ENCODE measurements at regions not wholly inside any gene's neighbourhood (a gene's known extent, or its start where the extent isn't known, plus 50 kb on each side); places are given as distances from the start of the nearest gene placed in this dataset.

DNA sequence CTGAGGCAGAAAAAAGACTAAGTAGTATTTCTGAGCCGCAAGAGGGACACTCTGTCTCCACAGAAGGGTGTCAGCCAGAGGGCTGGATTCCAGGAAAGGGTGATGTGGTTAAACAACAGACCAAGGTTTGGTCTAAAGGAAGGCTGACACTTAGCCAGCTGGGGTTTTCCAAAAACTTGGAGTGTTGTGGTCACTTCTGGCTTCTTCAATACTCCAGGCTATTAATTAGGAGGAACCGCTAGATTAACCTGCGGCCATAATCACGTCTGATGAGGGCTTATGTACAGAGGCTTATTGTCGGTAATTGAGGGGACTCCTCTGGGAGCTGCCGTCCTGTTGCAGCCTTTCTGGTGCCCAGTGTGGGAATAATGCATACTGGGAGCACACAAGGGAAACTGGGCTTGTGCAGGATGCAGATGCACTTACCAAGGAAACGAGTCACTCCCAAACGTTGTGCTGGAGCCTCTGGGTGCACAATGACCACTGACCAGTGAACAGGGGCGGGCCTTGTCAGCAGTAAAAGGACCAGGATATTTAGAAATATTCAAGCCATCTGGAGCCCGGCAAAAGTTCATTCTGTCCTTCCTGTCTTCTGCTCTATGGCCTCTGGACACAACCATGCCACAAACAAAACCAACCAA is 70.2 kb upstream of the TUT7 start:
- Histone ChIP-seq H3K27me3 (no peaks in the 10 kb centered on the region), H3K36me3 (no peaks in the 10 kb centered on the region), H3K27ac (no peak overlapping the region), H3K9me3 (no peaks in the 10 kb centered on the region), H3K4me3 (no peak overlapping the region), H3K4me1 (no peaks in the 10 kb centered on the region)
- WGBS, 2 donors: 66 to 69% methylated on average over 9 to 10 of the region's 10 CpGs
- ATAC-seq (ENCODE audit: low FRiP score in 2 of 2) (peak in 1 of 2 donors; percentile 58), DNase-seq (no peak)
- TF ChIP-seq POLR2A (IDR thresholded peaks at IDR 0.05) (no peak), EP300 (IDR thresholded peaks at IDR 0.05) (no peak), POLR2AphosphoS5 (IDR thresholded peaks at IDR 0.05) (no peak)
- TF ChIP-seq, protein P1, sequence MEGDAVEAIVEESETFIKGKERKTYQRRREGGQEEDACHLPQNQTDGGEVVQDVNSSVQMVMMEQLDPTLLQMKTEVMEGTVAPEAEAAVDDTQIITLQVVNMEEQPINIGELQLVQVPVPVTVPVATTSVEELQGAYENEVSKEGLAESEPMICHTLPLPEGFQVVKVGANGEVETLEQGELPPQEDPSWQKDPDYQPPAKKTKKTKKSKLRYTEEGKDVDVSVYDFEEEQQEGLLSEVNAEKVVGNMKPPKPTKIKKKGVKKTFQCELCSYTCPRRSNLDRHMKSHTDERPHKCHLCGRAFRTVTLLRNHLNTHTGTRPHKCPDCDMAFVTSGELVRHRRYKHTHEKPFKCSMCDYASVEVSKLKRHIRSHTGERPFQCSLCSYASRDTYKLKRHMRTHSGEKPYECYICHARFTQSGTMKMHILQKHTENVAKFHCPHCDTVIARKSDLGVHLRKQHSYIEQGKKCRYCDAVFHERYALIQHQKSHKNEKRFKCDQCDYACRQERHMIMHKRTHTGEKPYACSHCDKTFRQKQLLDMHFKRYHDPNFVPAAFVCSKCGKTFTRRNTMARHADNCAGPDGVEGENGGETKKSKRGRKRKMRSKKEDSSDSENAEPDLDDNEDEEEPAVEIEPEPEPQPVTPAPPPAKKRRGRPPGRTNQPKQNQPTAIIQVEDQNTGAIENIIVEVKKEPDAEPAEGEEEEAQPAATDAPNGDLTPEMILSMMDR (IDR thresholded peaks at IDR 0.05): no peak

GRCh38 chr9:86413971-86414880 is 60.0 kb upstream of the TUT7 start:
- Histone ChIP-seq H3K36me3 (no peaks in the 10 kb centered on the region), H3K4me3 (no peak overlapping the region), H3K27me3 (no peaks in the 10 kb centered on the region), H3K27ac (no peak overlapping the region), H3K9me3 (no peaks in the 10 kb centered on the region), H3K4me1 (peaks cover 0 to 10% (median 5%) of the 10 kb centered on the region in 4 donors)
- TF ChIP-seq, protein P1 (IDR thresholded peaks at IDR 0.05): peak in 5 of 6 experiments; percentile 55 to 64 (median 58)
- no peak for TF ChIP-seq POLR2A (IDR thresholded peaks at IDR 0.05)
- ATAC-seq (ENCODE audit: low FRiP score in 2 of 2): peak in 1 of 2 donors; percentile 60
- DNase-seq: no peak
- WGBS, 2 donors: 55 to 63% methylated on average over 10 of the region's 10 CpGs

DNA sequence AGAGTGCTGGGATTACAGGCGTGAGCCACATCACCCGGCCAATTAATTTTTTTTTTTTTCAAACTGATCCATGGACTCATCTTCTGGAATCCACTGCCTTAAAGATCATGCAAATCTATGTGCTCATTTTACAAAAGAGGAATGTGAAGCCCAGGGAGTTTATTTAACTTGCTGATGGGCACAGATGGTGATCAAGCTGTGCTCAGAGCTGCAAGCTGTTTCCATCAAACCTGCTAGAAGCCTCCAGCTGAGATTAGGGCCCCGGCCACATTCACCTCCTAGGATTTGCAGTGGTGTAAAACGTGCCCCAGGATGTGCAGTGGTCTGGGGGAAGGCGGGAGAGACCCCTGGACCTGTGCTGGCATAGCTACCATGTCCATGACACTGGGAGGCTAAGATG is 56.1 kb upstream of the TUT7 start:
- TF ChIP-seq EP300 (IDR thresholded peaks at IDR 0.05) (no peak), POLR2A (IDR thresholded peaks at IDR 0.05) (no peak), POLR2AphosphoS5 (IDR thresholded peaks at IDR 0.05) (no peak)
- TF ChIP-seq, protein P1 (IDR thresholded peaks at IDR 0.05): no peak
- Histone ChIP-seq H3K27ac (no peak overlapping the region), H3K4me3 (no peak overlapping the region), H3K27me3 (no peaks in the 10 kb centered on the region), H3K36me3 (no peaks in the 10 kb centered on the region), H3K9me3 (no peaks in the 10 kb centered on the region), H3K4me1 (peaks cover 17 to 30% (median 22%) of the 10 kb centered on the region in 4 donors)
- DNase-seq: no peak
- ATAC-seq (ENCODE audit: low FRiP score in 2 of 2): no peak
- WGBS, 2 donors: 89 to 90% methylated on average over 5 of the region's 5 CpGs

DNA sequence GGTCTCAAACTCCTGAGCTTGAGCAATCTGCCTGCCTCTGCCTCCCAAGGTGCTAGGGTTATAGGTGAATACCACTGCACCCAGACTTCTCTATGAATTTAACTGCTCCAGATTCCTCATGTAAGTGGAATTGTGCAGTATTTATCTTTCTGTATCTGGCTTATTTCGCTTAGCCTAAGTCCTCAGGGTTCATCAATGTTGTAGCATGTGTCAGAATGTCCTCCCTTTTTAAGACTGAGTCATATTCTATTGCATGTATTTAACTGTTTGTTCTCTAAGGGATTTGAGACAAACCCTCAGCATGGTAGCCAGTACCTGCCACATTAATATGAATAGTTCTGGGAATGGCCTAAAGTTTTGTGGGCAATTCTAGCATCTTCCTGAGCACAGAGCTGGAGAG is 53.9 kb upstream of the TUT7 start:
- 76 to 94% methylated on average over 1 of the region's 1 CpG for WGBS, 2 donors

More for the DNA sequence above, 53.9 kb upstream of the TUT7 start:
- H3K36me3 ChIP-seq: no peaks in the 10 kb centered on the region
- TF ChIP-seq, protein P1 (IDR thresholded peaks at IDR 0.05): no peak
- no peak for TF ChIP-seq EP300 (IDR thresholded peaks at IDR 0.05)
- no peak for TF ChIP-seq POLR2AphosphoS5 (IDR thresholded peaks at IDR 0.05)
- no peak for TF ChIP-seq POLR2A (IDR thresholded peaks at IDR 0.05)
- no peaks in the 10 kb centered on the region for H3K9me3 ChIP-seq
- no peaks in the 10 kb centered on the region for H3K27me3 ChIP-seq
- no peak overlapping the region for H3K4me3 ChIP-seq
- no peak for ATAC-seq (ENCODE audit: low FRiP score in 2 of 2)
- H3K4me1 ChIP-seq: peaks cover 17 to 26% (median 19%) of the 10 kb centered on the region in 4 donors
- no peak overlapping the region for H3K27ac ChIP-seq
- DNase-seq: no peak
